Mesendoderm (in vitro differentiated cells): ENCODE measurements at regions not wholly inside any gene's neighbourhood (a gene's known extent, or its start where the extent isn't known, plus 50 kb on each side); places are given as distances from the start of the nearest gene placed in this dataset.

Experiments
- DNase-seq: peaks from one replicate; pipeline ENCODE4 v3.0.0; 2013
- H2AK5ac ChIP-seq: 2 replicates; pipeline ENCODE4 v1.6.1; 2013; ENCODE audit warnings: low read length, inconsistent platforms
- H2BK120ac ChIP-seq: 2 replicates; pipeline ENCODE4 v1.6.1; 2013; ENCODE audit warnings: low read depth, mild to moderate bottlenecking, low read length, moderate library complexity, mixed read lengths
- H2BK15ac ChIP-seq: replicated peaks from 2 replicates; pipeline ENCODE4 v1.6.1; 2013; ENCODE audit warnings: low read depth, mild to moderate bottlenecking, moderate library complexity
- H2BK5ac ChIP-seq: 2 replicates; pipeline ENCODE4 v1.6.1; 2013; ENCODE audit warnings: low read length, inconsistent platforms
- H3K18ac ChIP-seq: 2 replicates; pipeline ENCODE4 v1.6.1; 2013; ENCODE audit warnings: mild to moderate bottlenecking, low read length, mixed read lengths
- H3K23ac ChIP-seq: one replicate; pipeline ENCODE4 v1.6.1; 2013; ENCODE audit warnings: low read length
- H3K27ac ChIP-seq: 2 replicates; pipeline ENCODE4 v1.5.1; 2013; ENCODE audit warnings: low read depth, mild to moderate bottlenecking, inconsistent platforms, low read length, moderate library complexity
- H3K27me3 ChIP-seq: 2 replicates; pipeline ENCODE4 v1.6.1; 2013; ENCODE audit warnings: low read length, control low read depth, mild to moderate bottlenecking, inconsistent platforms; ENCODE audit not compliant: insufficient read depth, poor library complexity
- H3K36me3 ChIP-seq: 2 replicates; pipeline ENCODE4 v1.6.1; 2013; ENCODE audit warnings: low read length, inconsistent platforms; ENCODE audit not compliant: control insufficient read depth, insufficient read depth
- H3K4ac ChIP-seq: one replicate; pipeline ENCODE4 v1.6.1; 2013; ENCODE audit warnings: low read depth, mild to moderate bottlenecking, low read length, moderate library complexity
- H3K4me1 ChIP-seq: 2 replicates; pipeline ENCODE4 v1.6.1; 2013; ENCODE audit warnings: low read depth, low read length, inconsistent platforms; ENCODE audit not compliant: control insufficient read depth
- H3K4me2 ChIP-seq: 2 replicates; pipeline ENCODE4 v1.6.1; 2013; ENCODE audit warnings: low read length
- H3K4me3 ChIP-seq: 2 replicates; pipeline ENCODE4 v1.5.1; 2013; ENCODE audit warnings: mild to moderate bottlenecking, low read length
- H3K56ac ChIP-seq: one replicate; pipeline ENCODE4 v1.6.1; 2013; ENCODE audit warnings: low read length
- H3K79me1 ChIP-seq: 2 replicates; pipeline ENCODE4 v1.6.1; 2013; ENCODE audit warnings: low read length, inconsistent platforms
- H3K79me2 ChIP-seq: 2 replicates; pipeline ENCODE4 v1.6.1; 2013; ENCODE audit warnings: mild to moderate bottlenecking, low read length; ENCODE audit not compliant: control insufficient read depth, insufficient read depth
- H3K9ac ChIP-seq: 2 replicates; pipeline ENCODE4 v1.6.1; 2013; ENCODE audit warnings: low read length, inconsistent platforms
- H4K5ac ChIP-seq: one replicate; pipeline ENCODE4 v1.6.1; 2013; ENCODE audit warnings: low read length
- H4K8ac ChIP-seq: one replicate; pipeline ENCODE4 v1.6.1; 2013; ENCODE audit warnings: low read depth, mild to moderate bottlenecking, control low read depth, low read length, moderate library complexity
- WGBS: extraction: QIAGEN DNeasy Blood & Tissue Kit; methylation state at CpG from one replicate; pipeline ENCODE4 v1.1.7; 2013; ENCODE audit warnings: low lambda C conversion rate, missing lambda C conversion rate; ENCODE audit not compliant: insufficient coverage; ENCODE audit errors: extremely low coverage; 5-methylcytosine and 5-hydroxymethylcytosine counted together

- H2BK15ac ChIP-seq: no peak overlapping the region
- H3K4me3 ChIP-seq: no peak overlapping the region
Observed at GRCh38 chr2:67970542-67970941, 92.3 kb downstream of the C1D start.

DNA sequence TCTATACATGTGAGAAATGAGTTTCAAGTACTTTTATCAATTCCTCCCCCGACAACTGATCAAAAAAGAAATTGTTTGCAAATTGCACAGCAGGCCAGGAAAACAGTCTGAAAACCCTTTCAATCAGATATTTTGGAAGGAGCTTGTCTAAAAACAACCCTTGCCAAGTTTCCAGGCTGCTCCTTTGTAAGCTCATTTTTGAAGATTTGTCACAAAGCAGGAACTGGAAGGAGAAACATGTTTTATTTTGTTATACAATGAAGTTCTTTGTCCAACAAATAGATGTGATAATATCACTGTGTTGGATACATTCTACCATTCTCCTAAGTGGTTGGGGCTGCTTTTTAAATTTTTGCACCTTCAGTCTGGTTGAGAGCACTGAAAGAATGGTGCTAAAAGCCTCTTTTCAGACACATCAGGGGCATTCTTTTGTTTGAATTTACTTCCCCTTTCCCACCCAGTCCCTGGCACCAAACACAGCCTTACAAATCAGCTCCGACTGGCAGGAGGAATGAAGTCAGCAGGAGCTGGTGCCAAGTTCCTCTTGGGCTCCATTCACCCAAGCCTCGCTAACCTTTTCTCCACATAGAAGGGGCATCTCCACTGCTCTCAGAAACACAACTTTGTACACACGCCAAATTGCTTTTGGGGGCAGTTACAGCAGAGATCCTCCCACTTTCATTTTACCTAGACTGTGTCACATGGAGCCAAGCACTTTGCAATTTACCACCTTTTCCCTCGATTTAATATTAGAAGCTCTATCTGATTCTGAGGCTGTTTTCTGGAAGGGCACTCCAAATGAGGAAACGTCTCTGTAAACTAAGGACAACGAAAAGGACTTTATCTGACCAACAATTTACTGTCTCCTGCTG is 88.0 kb downstream of the C1D start:
- no peak overlapping the region for H3K4ac ChIP-seq
- H3K27ac ChIP-seq: no peak overlapping the region
- no peaks in the 10 kb centered on the region for H3K36me3 ChIP-seq
- no peak overlapping the region for H3K18ac ChIP-seq
- H3K27me3 ChIP-seq: no peaks in the 10 kb centered on the region
- no peak overlapping the region for H2BK5ac ChIP-seq
- H2BK120ac ChIP-seq: no peak overlapping the region
- H3K9ac ChIP-seq: no peak overlapping the region
- H4K5ac ChIP-seq: no peak overlapping the region
- no CpG with 5 or more reads among the region's 7 CpGs for WGBS
- no peak overlapping the region for H3K56ac ChIP-seq
- no peak overlapping the region for H3K23ac ChIP-seq
- H4K8ac ChIP-seq: no peak overlapping the region
- no peaks in the 10 kb centered on the region for H3K79me2 ChIP-seq
- no peak overlapping the region for H2AK5ac ChIP-seq
- no peaks in the 10 kb centered on the region for H3K79me1 ChIP-seq
- no peaks in the 10 kb centered on the region for H3K4me1 ChIP-seq
- H3K4me3 ChIP-seq: no peak overlapping the region
- H2BK15ac ChIP-seq: no peak overlapping the region
- no peak overlapping the region for H3K4me2 ChIP-seq
- DNase-seq: no peak

More at GRCh38 chr2:67970542-67970941, 92.3 kb downstream of the C1D start:
- Histone ChIP-seq H3K79me1 (no peaks in the 10 kb centered on the region), H3K4me2 (no peak overlapping the region), H3K18ac (no peak overlapping the region), H3K36me3 (no peaks in the 10 kb centered on the region), H3K79me2 (no peaks in the 10 kb centered on the region), H3K4me1 (no peaks in the 10 kb centered on the region), H2BK120ac (no peak overlapping the region), H3K4ac (no peak overlapping the region), H2BK5ac (no peak overlapping the region), H3K27me3 (no peaks in the 10 kb centered on the region), H4K8ac (no peak overlapping the region), H4K5ac (no peak overlapping the region), H3K56ac (no peak overlapping the region), H3K9ac (no peak overlapping the region), H3K27ac (no peak overlapping the region), H2AK5ac (no peak overlapping the region), H3K23ac (no peak overlapping the region)
- no peak for DNase-seq
- WGBS: no CpG with 5 or more reads among the region's 3 CpGs

DNA sequence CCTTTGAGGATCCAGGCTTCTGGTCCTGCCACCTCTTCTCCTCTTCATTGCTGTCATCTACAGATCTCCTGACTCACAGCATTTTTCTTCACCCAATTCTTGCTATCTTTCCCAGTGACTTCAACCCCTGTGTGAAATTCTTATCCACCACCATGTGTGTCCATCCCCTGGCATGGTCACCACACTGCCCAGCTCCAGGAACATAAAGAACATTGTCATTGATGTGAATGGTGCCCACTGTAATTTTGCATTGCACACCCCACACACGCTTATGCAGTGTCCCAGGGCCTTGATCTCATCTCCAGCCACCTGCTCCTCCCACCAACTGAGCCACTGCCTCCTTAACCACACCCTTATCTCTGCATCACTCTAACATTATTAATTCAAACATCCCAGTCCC is 85.3 kb downstream of the C1D start:
- Histone ChIP-seq H3K9ac (no peak overlapping the region), H3K27me3 (no peaks in the 10 kb centered on the region), H3K79me2 (no peaks in the 10 kb centered on the region), H2BK5ac (no peak overlapping the region), H3K23ac (no peak overlapping the region), H2BK120ac (no peak overlapping the region), H2AK5ac (no peak overlapping the region), H3K4ac (no peak overlapping the region), H3K27ac (no peak overlapping the region), H3K4me2 (no peak overlapping the region), H3K79me1 (no peaks in the 10 kb centered on the region), H4K8ac (no peak overlapping the region), H3K18ac (no peak overlapping the region), H3K36me3 (no peaks in the 10 kb centered on the region), H3K4me1 (no peaks in the 10 kb centered on the region), H3K56ac (no peak overlapping the region), H3K4me3 (no peak overlapping the region), H4K5ac (no peak overlapping the region), H2BK15ac (no peak overlapping the region)
- no CpG with 5 or more reads among the region's 1 CpG for WGBS
- DNase-seq: no peak

DNA sequence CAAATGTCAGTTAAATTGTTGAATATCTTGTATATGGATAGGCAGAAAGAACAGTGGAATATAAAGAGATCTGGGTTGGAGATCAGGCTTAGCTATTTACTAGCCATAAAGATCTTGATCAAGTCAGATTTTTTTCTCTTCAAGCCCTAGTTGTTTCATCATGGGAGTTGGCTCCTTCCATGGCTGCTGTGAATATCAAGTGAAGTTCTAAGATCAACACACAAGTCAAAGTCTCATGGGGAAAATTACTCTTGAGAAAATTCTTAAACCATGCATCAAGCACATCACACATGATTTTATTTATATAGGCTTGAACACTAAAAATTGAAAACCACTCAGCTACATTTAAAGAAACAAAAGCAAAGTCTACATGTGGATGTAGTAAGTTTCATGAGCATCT is 79.8 kb downstream of the C1D start:
- no peak overlapping the region for H3K4me3 ChIP-seq
- no peaks in the 10 kb centered on the region for H3K4me1 ChIP-seq
- no peak for DNase-seq
- H2BK5ac ChIP-seq: no peak overlapping the region
- H4K5ac ChIP-seq: no peak overlapping the region
- H3K27ac ChIP-seq: no peak overlapping the region
- no peak overlapping the region for H3K23ac ChIP-seq
- H2BK120ac ChIP-seq: no peak overlapping the region
- H3K18ac ChIP-seq: no peak overlapping the region
- H2AK5ac ChIP-seq: no peak overlapping the region
- no peak overlapping the region for H3K4ac ChIP-seq
- no peak overlapping the region for H4K8ac ChIP-seq
- H3K27me3 ChIP-seq: no peaks in the 10 kb centered on the region
- H3K9ac ChIP-seq: no peak overlapping the region
- H3K56ac ChIP-seq: no peak overlapping the region
- no peak overlapping the region for H3K4me2 ChIP-seq
- H3K36me3 ChIP-seq: no peaks in the 10 kb centered on the region
- H2BK15ac ChIP-seq: no peak overlapping the region
- H3K79me1 ChIP-seq: no peaks in the 10 kb centered on the region
- no peaks in the 10 kb centered on the region for H3K79me2 ChIP-seq

DNA sequence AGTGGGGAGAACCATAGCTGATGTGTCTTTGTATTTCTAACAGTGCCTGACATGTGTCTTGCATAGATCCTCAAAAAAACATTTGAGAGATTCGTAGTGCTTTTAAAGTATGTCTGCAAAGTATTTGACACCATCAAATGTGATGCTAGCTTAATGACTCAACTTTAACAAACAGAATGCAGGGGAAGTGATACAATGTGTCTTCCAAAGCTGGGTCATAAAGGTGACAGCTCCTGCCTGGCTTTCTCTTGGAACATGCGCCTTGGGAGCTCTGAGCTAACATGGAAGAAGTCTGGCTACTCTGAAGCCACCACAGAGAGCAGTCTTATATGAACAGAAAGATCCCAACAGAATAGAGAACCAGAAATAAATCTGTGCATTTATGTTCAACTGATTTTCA is 78.2 kb downstream of the C1D start:
- no peaks in the 10 kb centered on the region for H3K4me1 ChIP-seq
- no peaks in the 10 kb centered on the region for H3K79me1 ChIP-seq
- no peak overlapping the region for H3K56ac ChIP-seq
- no peak overlapping the region for H3K18ac ChIP-seq
- H3K27me3 ChIP-seq: no peaks in the 10 kb centered on the region
- no peak overlapping the region for H2BK120ac ChIP-seq
- H3K23ac ChIP-seq: no peak overlapping the region
- no peak overlapping the region for H3K27ac ChIP-seq
- H2AK5ac ChIP-seq: no peak overlapping the region
- H3K79me2 ChIP-seq: no peaks in the 10 kb centered on the region
- no peak overlapping the region for H3K4me2 ChIP-seq
- no peak overlapping the region for H4K8ac ChIP-seq
- WGBS: no CpG with 5 or more reads among the region's 2 CpGs
- no peak overlapping the region for H3K4me3 ChIP-seq
- H3K4ac ChIP-seq: no peak overlapping the region
- no peaks in the 10 kb centered on the region for H3K36me3 ChIP-seq
- H2BK15ac ChIP-seq: no peak overlapping the region
- DNase-seq: no peak
- H4K5ac ChIP-seq: no peak overlapping the region
- no peak overlapping the region for H2BK5ac ChIP-seq
- no peak overlapping the region for H3K9ac ChIP-seq

DNA sequence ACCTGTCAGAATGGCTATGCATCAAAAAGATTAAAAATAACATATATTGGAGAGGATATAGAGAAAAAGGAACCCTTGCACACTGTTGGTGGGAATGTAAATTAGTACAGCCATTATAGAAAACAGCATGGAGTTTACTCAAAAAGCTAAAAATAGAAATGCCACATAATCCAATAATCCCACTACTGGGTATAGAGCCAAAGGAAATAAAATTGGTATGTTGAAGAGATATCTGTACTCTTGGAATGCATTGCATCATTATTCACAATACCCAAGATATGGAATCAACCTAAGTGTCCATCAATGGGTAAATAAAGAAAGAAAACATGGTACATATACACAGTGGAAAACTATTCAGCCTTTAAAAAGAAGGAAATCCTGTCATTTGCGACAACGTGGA is 77.2 kb downstream of the C1D start:
- WGBS: no CpG with 5 or more reads among the region's 2 CpGs

More for the DNA sequence above, 77.2 kb downstream of the C1D start:
- Histone ChIP-seq H3K9ac (no peak overlapping the region), H2BK120ac (no peak overlapping the region), H2BK15ac (no peak overlapping the region), H4K5ac (no peak overlapping the region), H3K27ac (no peak overlapping the region), H3K23ac (no peak overlapping the region), H3K18ac (no peak overlapping the region), H3K4me3 (no peak overlapping the region), H3K56ac (no peak overlapping the region), H3K27me3 (no peaks in the 10 kb centered on the region), H3K36me3 (no peaks in the 10 kb centered on the region), H2AK5ac (no peak overlapping the region), H3K4me1 (no peaks in the 10 kb centered on the region), H2BK5ac (no peak overlapping the region), H3K79me2 (no peaks in the 10 kb centered on the region), H3K79me1 (no peaks in the 10 kb centered on the region), H3K4ac (no peak overlapping the region), H4K8ac (no peak overlapping the region), H3K4me2 (no peak overlapping the region)
- no peak for DNase-seq
